H1 (cell line): ENCODE measurements at regions not wholly inside any gene's neighbourhood (a gene's known extent, or its start where the extent isn't known, plus 50 kb on each side); places are given as distances from the start of the nearest gene placed in this dataset.

Experiments used
- CTCF ChIA-PET: fragments of 300-600 bp; sonication (Branson Sonifier 250); formaldehyde crosslinking; loops from one replicate; lab custom pipeline; 2021; ENCODE audit not compliant: partially characterized antibody; lab: Charles Lee
- POLR2A ChIA-PET: fragments of 300-600 bp; sonication (Branson Sonifier 250); formaldehyde crosslinking; loops from one replicate; lab custom pipeline; 2021; ENCODE audit warnings: inconsistent platforms; ENCODE audit not compliant: partially characterized antibody; lab: Charles Lee
- DNase-seq, 2 experiments: peaks; one replicate each; pipeline versions ENCODE4 v3.0.0 to v3.0.0-alpha.2; 2010 to 2022; ENCODE audit warnings: low spot score in 2 of 2, low read depth in 1 of 2, mixed read lengths in 1 of 2
- FAIRE-seq: peaks from 2 replicates; lab custom pipeline; 2011; peaks lifted over from hg19 to GRCh38; lab: Jason Lieb, UNC
- H2AFZ ChIP-seq: 2 replicates; pipeline ENCODE4 v1.8.1; 2012; ENCODE audit warnings: low read length, inconsistent platforms
- H2AK5ac ChIP-seq: 2 replicates; pipeline ENCODE4 v1.6.1; 2013; ENCODE audit warnings: low read depth, low read length
- H2BK120ac ChIP-seq: replicated peaks from 2 replicates; pipeline ENCODE3; 2013; ENCODE audit warnings: low read depth, low read length, inconsistent platforms
- H2BK12ac ChIP-seq: 2 replicates; pipeline ENCODE4 v1.6.1; 2013; ENCODE audit warnings: low read depth, low read length
- H2BK15ac ChIP-seq: 2 replicates; pipeline ENCODE4 v1.6.1; 2013; ENCODE audit warnings: low read length
- H2BK20ac ChIP-seq: 2 replicates; pipeline ENCODE4 v1.6.1; 2013; ENCODE audit warnings: low read length
- H2BK5ac ChIP-seq: 2 replicates; pipeline ENCODE4 v1.6.1; 2013; ENCODE audit warnings: low read depth, low read length
- H3K14ac ChIP-seq: 2 replicates; pipeline ENCODE4 v1.6.1; 2013; ENCODE audit warnings: inconsistent platforms; ENCODE audit not compliant: insufficient read length
- H3K18ac ChIP-seq: 2 replicates; pipeline ENCODE4 v1.6.1; 2013; ENCODE audit warnings: low read length; ENCODE audit errors: extremely low read depth
- H3K23ac ChIP-seq: 2 replicates; pipeline ENCODE4 v1.6.1; 2013; ENCODE audit warnings: inconsistent platforms; ENCODE audit not compliant: insufficient read length
- H3K23me2 ChIP-seq: 2 replicates; pipeline ENCODE4 v1.6.1; 2013; ENCODE audit warnings: low read depth, low read length
- H3K27ac ChIP-seq: 2 replicates; pipeline ENCODE4 v1.6.1; 2011; ENCODE audit warnings: low read depth, low read length, inconsistent platforms
- H3K27me3 ChIP-seq, 4 experiments: replicated peaks in 1 of 4; 1 replicate in 1 of 4; 2 replicates in 3 of 4; pipeline versions ENCODE4 v1.6.1 to v1.8.1; 2011 to 2013; ENCODE audit warnings: low read length in 3 of 4, mild to moderate bottlenecking in 3 of 4, inconsistent platforms in 2 of 4, mixed read lengths in 2 of 4, moderate library complexity in 1 of 4; ENCODE audit not compliant: control insufficient read depth in 3 of 4, insufficient read depth in 3 of 4; ENCODE audit errors: extremely low read depth in 1 of 4
- H3K36me3 ChIP-seq, 4 experiments: 2 replicates each; pipeline versions ENCODE4 v1.6.1 to v1.8.1; 2011 to 2013; ENCODE audit warnings: mild to moderate bottlenecking in 4 of 4, low read length in 3 of 4, moderate library complexity in 2 of 4, control low read depth in 1 of 4, inconsistent platforms in 1 of 4; ENCODE audit not compliant: insufficient read depth in 4 of 4, control insufficient read depth in 2 of 4
- H3K4ac ChIP-seq: replicated peaks from 2 replicates; pipeline ENCODE3; 2013; ENCODE audit warnings: low read length, low read depth, mixed read lengths, inconsistent platforms; ENCODE audit not compliant: insufficient read length
- H3K4me1 ChIP-seq, 4 experiments: replicated peaks in 1 of 4; 1 replicate in 1 of 4; 2 replicates in 3 of 4; pipeline versions ENCODE4 v1.6.1 to v1.8.1; 2011 to 2013; ENCODE audit warnings: low read length in 3 of 4, inconsistent platforms in 2 of 4, mixed read lengths in 1 of 4; ENCODE audit not compliant: insufficient read depth in 4 of 4, control insufficient read depth in 3 of 4
- H3K4me2 ChIP-seq, 2 experiments: 2 replicates each; pipeline versions ENCODE4 v1.6.1 to v1.8.1; 2011 to 2013; ENCODE audit warnings: low read depth in 2 of 2, low read length in 2 of 2, control low read depth in 1 of 2, inconsistent platforms in 1 of 2, mild to moderate bottlenecking in 1 of 2; ENCODE audit not compliant: insufficient read depth in 1 of 2
- H3K4me3 ChIP-seq, 4 experiments: fragments of 200-600, 300-600 bp in 1 of 4; sonication (generic), shearing (Covaris generic), sonication (Bioruptor Twin) in 1 of 4; 2 replicates each; pipeline versions ENCODE4 v1.5.1 to v1.8.1; 2011 to 2016; ENCODE audit warnings: low read length in 4 of 4, low read depth in 3 of 4, control low read depth in 2 of 4, inconsistent platforms in 2 of 4, mild to moderate bottlenecking in 2 of 4, mixed read lengths in 1 of 4, moderate library complexity in 1 of 4; ENCODE audit not compliant: insufficient read depth in 2 of 4; ENCODE audit errors: extremely low read depth in 1 of 4
- H3K56ac ChIP-seq: replicated peaks from 2 replicates; pipeline ENCODE3; 2013; ENCODE audit warnings: low read depth, mild to moderate bottlenecking, mixed read lengths, low read length, inconsistent platforms; ENCODE audit not compliant: insufficient read length
- H3K79me1 ChIP-seq: 2 replicates; pipeline ENCODE4 v1.6.1; 2013; ENCODE audit warnings: low read depth, low read length, control low read depth
- H3K79me2 ChIP-seq, 2 experiments: 2 replicates each; pipeline versions ENCODE4 v1.6.1 to v1.8.1; 2012 to 2013; ENCODE audit warnings: low read length in 2 of 2, mild to moderate bottlenecking in 2 of 2, inconsistent platforms in 1 of 2; ENCODE audit not compliant: insufficient read depth in 2 of 2, control insufficient read depth in 1 of 2
- H3K9ac ChIP-seq, 4 experiments: replicated peaks in 1 of 4; 1 replicate in 1 of 4; 2 replicates in 3 of 4; pipeline versions ENCODE4 v1.6.1 to v1.8.1; 2011 to 2013; ENCODE audit warnings: low read depth in 3 of 4, low read length in 3 of 4, control low read depth in 2 of 4, mild to moderate bottlenecking in 2 of 4, moderate library complexity in 2 of 4, inconsistent platforms in 1 of 4; ENCODE audit errors: extremely low read depth in 1 of 4
- H3K9me3 ChIP-seq, 2 experiments: 2 replicates each; pipeline versions ENCODE4 v1.6.1 to v1.8.1; 2012 to 2013; ENCODE audit warnings: mild to moderate bottlenecking in 2 of 2, moderate library complexity in 2 of 2, control low read depth in 1 of 2, inconsistent platforms in 1 of 2, low read depth in 1 of 2, low read length in 1 of 2, mixed read lengths in 1 of 2; ENCODE audit not compliant: insufficient read depth in 2 of 2
- H4K20me1 ChIP-seq, 2 experiments: replicated peaks in 1 of 2; 2 replicates each; pipeline versions ENCODE3 to v1.8.1; 2011 to 2013; ENCODE audit warnings: inconsistent platforms in 2 of 2, low read length in 2 of 2, mild to moderate bottlenecking in 1 of 2; ENCODE audit not compliant: insufficient read depth in 2 of 2, control insufficient read depth in 1 of 2
- H4K5ac ChIP-seq: 2 replicates; pipeline ENCODE4 v1.6.1; 2013; ENCODE audit warnings: low read length, low read depth, mixed read lengths, inconsistent platforms; ENCODE audit not compliant: insufficient read length
- H4K8ac ChIP-seq: 2 replicates; pipeline ENCODE4 v1.8.0; 2013; ENCODE audit warnings: mild to moderate bottlenecking, moderate library complexity, low read length, inconsistent platforms; ENCODE audit not compliant: insufficient read depth; ENCODE audit errors: extremely low read depth
- H4K91ac ChIP-seq: replicated peaks from 2 replicates; pipeline ENCODE3; 2013; ENCODE audit warnings: low read length, mixed read lengths, inconsistent platforms; ENCODE audit not compliant: insufficient read length
- ATF3 ChIP-seq: IDR thresholded peaks from 2 replicates; pipeline ENCODE4 v1.6.1; 2011; ENCODE audit warnings: low read depth, mild to moderate bottlenecking, low read length; ENCODE audit not compliant: insufficient read depth
- BRCA1 ChIP-seq: IDR thresholded peaks from 2 replicates; pipeline ENCODE4 v1.6.1; 2012; ENCODE audit warnings: low read depth, low read length, improper control_type of control experiment
- CBX8 ChIP-seq: fragments of 300-800, 300-1000 bp; sonication (generic); IDR thresholded peaks from 2 replicates; pipeline ENCODE4 v1.7.1; 2016; ENCODE audit warnings: low read depth, low read length, borderline replicate concordance
- CHD1 ChIP-seq: IDR thresholded peaks from 2 replicates; pipeline ENCODE4 v1.6.1; 2012; ENCODE audit warnings: low read depth, low read length, improper control_type of control experiment
- EGR1 ChIP-seq: IDR thresholded peaks from 2 replicates; pipeline ENCODE4 v1.6.1; 2011; ENCODE audit warnings: low read depth, low read length, borderline replicate concordance
- FOSL1 ChIP-seq: IDR thresholded peaks from 2 replicates; pipeline ENCODE4 v1.6.1; 2011; ENCODE audit warnings: mild to moderate bottlenecking, low read depth, low read length, moderate library complexity; ENCODE audit not compliant: insufficient read depth
- NRF1 ChIP-seq: IDR thresholded peaks from 2 replicates; pipeline ENCODE4 v1.6.1; 2011; ENCODE audit warnings: mild to moderate bottlenecking, low read depth, low read length, improper control_type of control experiment
- POU5F1 ChIP-seq: IDR thresholded peaks from 2 replicates; pipeline ENCODE4 v1.6.1; 2011; ENCODE audit warnings: low read depth, mild to moderate bottlenecking, low read length, moderate library complexity
- RAD21 ChIP-seq, 2 experiments: IDR thresholded peaks in 1 of 2; conservative IDR thresholded peaks in 1 of 2; 2 replicates each; pipeline ENCODE4 v1.6.1; 2011; ENCODE audit warnings: low read depth in 2 of 2, low read length in 2 of 2, improper control_type of control experiment in 1 of 2, inconsistent platforms in 1 of 2, mild to moderate bottlenecking in 1 of 2, moderate library complexity in 1 of 2
- RNF2 ChIP-seq: fragments of 200-900, 300-1000 bp; sonication (generic); IDR thresholded peaks from 2 replicates; pipeline ENCODE4 v1.7.1; 2016; ENCODE audit warnings: borderline replicate concordance, low read depth, mild to moderate bottlenecking, antibody characterized with exemption, low read length; ENCODE audit not compliant: poor library complexity, severe bottlenecking; ENCODE audit errors: missing control alignments
- SP1 ChIP-seq: IDR thresholded peaks from 2 replicates; pipeline ENCODE4 v1.6.1; 2011; ENCODE audit warnings: low read depth, low read length
- SP2 ChIP-seq: IDR thresholded peaks from 2 replicates; pipeline ENCODE4 v1.6.1; 2012; ENCODE audit warnings: mild to moderate bottlenecking, low read length, inconsistent platforms
- SRF ChIP-seq: IDR thresholded peaks from 2 replicates; pipeline ENCODE4 v1.6.1; 2011; ENCODE audit warnings: mild to moderate bottlenecking, low read depth, low read length, moderate library complexity
- YY1 ChIP-seq: IDR thresholded peaks from 2 replicates; pipeline ENCODE4 v1.6.1; 2011; ENCODE audit warnings: low read depth, mild to moderate bottlenecking, low read length
- WGBS, 2 experiments: shearing (Covaris generic) in 1 of 2; methylation state at CpG; one replicate each; pipeline versions ENCODE4 v1.1.6 to v1.1.7; 2013 to 2015; ENCODE audit warnings: low lambda C conversion rate in 2 of 2, mixed read lengths in 2 of 2, inconsistent platforms in 1 of 2, low coverage in 1 of 2, missing lambda C conversion rate in 1 of 2; ENCODE audit not compliant: insufficient replicate concordance in 2 of 2, insufficient coverage in 1 of 2, insufficient read length in 1 of 2; ENCODE audit errors: extremely low coverage in 1 of 2, missing lambda C conversion rate in 1 of 2; 5-methylcytosine and 5-hydroxymethylcytosine counted together

- H3K23me2 ChIP-seq = no peaks in the 10 kb centered on the region
- no peak overlapping the region for H3K18ac ChIP-seq
- H2BK12ac ChIP-seq = no peak overlapping the region
- H3K27ac ChIP-seq = no peak overlapping the region
- H3K9me3 ChIP-seq = no peaks in the 10 kb centered on the region
- no peak for TF ChIP-seq RAD21 (IDR thresholded peaks at IDR 0.05 in 1 of 2, conservative IDR thresholded peaks at IDR 0.05 in 1 of 2; ENCODE audit: low read depth in 2 of 2, low read length in 2 of 2)
- no peak for TF ChIP-seq POU5F1
- no peak for TF ChIP-seq RNF2
- TF ChIP-seq SRF = no peak
- no peak for TF ChIP-seq CBX8
- TF ChIP-seq YY1 = no peak
- no peak for TF ChIP-seq BRCA1
- no peak for TF ChIP-seq NRF1
- TF ChIP-seq SP1 = no peak
- no peak for TF ChIP-seq SP2
- TF ChIP-seq ATF3 = no peak
- TF ChIP-seq FOSL1 = no peak
- no peak for TF ChIP-seq CHD1
- TF ChIP-seq EGR1 = no peak
- TF ChIP-seq, all 59 proteins: peak for 0
- Histone ChIP-seq H4K20me1 (no peaks in the 10 kb centered on the region), H3K4me1 (no peaks in the 10 kb centered on the region), H3K4me2 (no peak overlapping the region), H2BK120ac (no peak overlapping the region), H3K79me1 (no peaks in the 10 kb centered on the region), H2AK5ac (no peak overlapping the region), H3K4me3 (no peak overlapping the region), H4K5ac (no peak overlapping the region), H3K4ac (no peak overlapping the region), H3K79me2 (no peaks in the 10 kb centered on the region), H2BK15ac (no peak overlapping the region), H4K91ac (no peak overlapping the region), H3K9ac (no peak overlapping the region), H2AFZ (no peak overlapping the region), H3K27me3 (no peaks in the 10 kb centered on the region), H2BK20ac (no peak overlapping the region), H2BK5ac (no peak overlapping the region), H4K8ac (no peak overlapping the region), H3K23ac (no peak overlapping the region), H3K14ac (no peak overlapping the region), H3K36me3 (no peaks in the 10 kb centered on the region), H3K56ac (no peak overlapping the region)
- CTCF ChIA-PET = interaction anchor here (2.2 kb wide), 1 partner anchor 10 kb away, joined by 7 read pairs; no protein-coding TSS in a partner anchor
- POLR2A ChIA-PET = no interaction called here
- FAIRE-seq (no peak), DNase-seq (no peak)
- 77% methylated on average over 4 of the region's 4 CpGs; no CpG with 5 or more reads in 1 of the 2 experiments for WGBS, 2 experiments
Observed at GRCh38 chr1:193312432-193312831, 126.0 kb upstream of the B3GALT2 start.
